HepG2 (cell line): ENCODE measurements at regions not wholly inside any gene's neighbourhood (a gene's known extent, or its start where the extent isn't known, plus 50 kb on each side); places are given as distances from the start of the nearest gene placed in this dataset.

Experiments
- BORCS8-MEF2B ChIP-seq: sonication (generic); formaldehyde crosslinking; IDR thresholded peaks from 2 replicates; pipeline ENCODE4 v1.8.0; 2022; ENCODE audit warnings: mild to moderate bottlenecking, missing genetic modification reagents
- DNMT1 ChIP-seq: sonication (generic); formaldehyde crosslinking; IDR thresholded peaks from 2 replicates; pipeline ENCODE4 v1.5.1; 2020; ENCODE audit warnings: mild to moderate bottlenecking, missing genetic modification reagents
- HMG20B ChIP-seq: conservative IDR thresholded peaks from 2 replicates; pipeline ENCODE4 v1.6.1; 2016; ENCODE audit warnings: missing genetic modification reagents, missing compliant biosample characterization
- MBNL3 ChIP-seq: fragments of 250-450 bp; sonication (Bioruptor Pico); conservative IDR thresholded peaks from 2 replicates; pipeline ENCODE4 v1.8.0; 2022; ENCODE audit warnings: mild to moderate bottlenecking, inconsistent platforms
- POGZ ChIP-seq: sonication (generic); formaldehyde crosslinking; IDR thresholded peaks from 2 replicates; pipeline ENCODE4 v1.4.0; 2020; ENCODE audit warnings: mild to moderate bottlenecking, missing genetic modification reagents
- SIX1 ChIP-seq: sonication (generic); formaldehyde crosslinking; IDR thresholded peaks from 2 replicates; pipeline ENCODE4 v1.4.0; 2020; ENCODE audit warnings: missing genetic modification reagents, borderline replicate concordance
- ZFP62 ChIP-seq: sonication (generic); formaldehyde crosslinking; IDR thresholded peaks from 2 replicates; pipeline ENCODE4 v1.4.0; 2020; ENCODE audit warnings: missing genetic modification reagents
- ZNF180 ChIP-seq: sonication (generic); formaldehyde crosslinking; IDR thresholded peaks from 2 replicates; pipeline ENCODE4 v1.4.0; 2020; ENCODE audit warnings: low read depth, missing genetic modification reagents, borderline replicate concordance
- TF ChIP-seq, protein P1 (sequence below): sonication (generic); formaldehyde crosslinking; IDR thresholded peaks from 2 replicates; pipeline ENCODE4 v1.5.1; 2020; ENCODE audit warnings: missing genetic modification reagents, mild to moderate bottlenecking, borderline replicate concordance
- TF ChIP-seq, protein P2 (sequence below): IDR thresholded peaks from 2 replicates; pipeline ENCODE4 v1.6.1; 2012; ENCODE audit warnings: low read length, improper control_type of control experiment
- TF ChIP-seq, protein P3 (sequence below): sonication (generic); formaldehyde crosslinking; IDR thresholded peaks from 2 replicates; pipeline ENCODE4 v1.5.1; 2020; ENCODE audit warnings: mild to moderate bottlenecking, missing genetic modification reagents
- TF ChIP-seq, protein P4 (sequence below), 2 experiments: sonication (generic) in 1 of 2; formaldehyde crosslinking in 1 of 2; IDR thresholded peaks; 2 replicates each; pipeline versions ENCODE4 v1.4.0 to v1.6.1; 2018 to 2020; ENCODE audit warnings: missing genetic modification reagents in 2 of 2, borderline replicate concordance in 1 of 2, low read depth in 1 of 2, mild to moderate bottlenecking in 1 of 2, missing biosample characterization in 1 of 2
- TF ChIP-seq, protein P5 (sequence below): sonication (generic); formaldehyde crosslinking; IDR thresholded peaks from 2 replicates; pipeline ENCODE4 v1.4.0; 2020; ENCODE audit warnings: low read depth, missing genetic modification reagents

DNA sequence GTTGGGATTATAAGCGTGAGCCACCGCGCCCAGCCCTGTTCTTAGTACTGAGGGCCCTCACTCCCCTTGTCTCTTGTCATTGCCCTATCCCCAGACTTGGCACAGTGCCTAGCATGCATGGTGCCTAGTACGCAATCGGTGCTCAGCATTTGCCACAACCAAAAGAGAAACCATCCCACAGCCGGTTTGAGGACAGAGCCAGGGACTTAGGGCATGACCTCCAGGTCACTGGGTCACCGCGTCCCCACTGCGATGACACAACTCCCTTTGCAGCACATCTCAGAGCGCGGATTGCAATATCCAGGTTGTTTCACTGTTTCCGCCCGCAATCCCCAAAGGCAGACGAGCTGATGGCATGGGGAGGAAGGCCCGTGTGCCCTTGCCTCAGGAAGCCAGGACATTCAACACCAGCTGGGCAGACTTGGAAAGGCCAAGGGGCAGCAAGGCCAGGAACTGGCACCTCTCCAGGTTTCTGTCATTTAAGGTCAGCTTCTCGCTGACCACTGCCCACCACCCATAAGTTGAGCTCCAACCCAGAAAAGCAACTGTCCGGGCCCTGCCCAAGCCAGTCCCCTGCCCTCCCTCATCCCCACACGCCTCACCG lies 274.5 kb downstream of the MRTFB start (continued):
- TF ChIP-seq, protein P1, sequence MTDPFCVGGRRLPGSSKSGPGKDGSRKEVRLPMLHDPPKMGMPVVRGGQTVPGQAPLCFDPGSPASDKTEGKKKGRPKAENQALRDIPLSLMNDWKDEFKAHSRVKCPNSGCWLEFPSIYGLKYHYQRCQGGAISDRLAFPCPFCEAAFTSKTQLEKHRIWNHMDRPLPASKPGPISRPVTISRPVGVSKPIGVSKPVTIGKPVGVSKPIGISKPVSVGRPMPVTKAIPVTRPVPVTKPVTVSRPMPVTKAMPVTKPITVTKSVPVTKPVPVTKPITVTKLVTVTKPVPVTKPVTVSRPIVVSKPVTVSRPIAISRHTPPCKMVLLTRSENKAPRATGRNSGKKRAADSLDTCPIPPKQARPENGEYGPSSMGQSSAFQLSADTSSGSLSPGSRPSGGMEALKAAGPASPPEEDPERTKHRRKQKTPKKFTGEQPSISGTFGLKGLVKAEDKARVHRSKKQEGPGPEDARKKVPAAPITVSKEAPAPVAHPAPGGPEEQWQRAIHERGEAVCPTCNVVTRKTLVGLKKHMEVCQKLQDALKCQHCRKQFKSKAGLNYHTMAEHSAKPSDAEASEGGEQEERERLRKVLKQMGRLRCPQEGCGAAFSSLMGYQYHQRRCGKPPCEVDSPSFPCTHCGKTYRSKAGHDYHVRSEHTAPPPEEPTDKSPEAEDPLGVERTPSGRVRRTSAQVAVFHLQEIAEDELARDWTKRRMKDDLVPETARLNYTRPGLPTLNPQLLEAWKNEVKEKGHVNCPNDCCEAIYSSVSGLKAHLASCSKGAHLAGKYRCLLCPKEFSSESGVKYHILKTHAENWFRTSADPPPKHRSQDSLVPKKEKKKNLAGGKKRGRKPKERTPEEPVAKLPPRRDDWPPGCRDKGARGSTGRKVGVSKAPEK (CRISPR knock-in tag): peak; percentile 38; the same call in 1 of the 2 replicates
- TF ChIP-seq, protein P2, sequence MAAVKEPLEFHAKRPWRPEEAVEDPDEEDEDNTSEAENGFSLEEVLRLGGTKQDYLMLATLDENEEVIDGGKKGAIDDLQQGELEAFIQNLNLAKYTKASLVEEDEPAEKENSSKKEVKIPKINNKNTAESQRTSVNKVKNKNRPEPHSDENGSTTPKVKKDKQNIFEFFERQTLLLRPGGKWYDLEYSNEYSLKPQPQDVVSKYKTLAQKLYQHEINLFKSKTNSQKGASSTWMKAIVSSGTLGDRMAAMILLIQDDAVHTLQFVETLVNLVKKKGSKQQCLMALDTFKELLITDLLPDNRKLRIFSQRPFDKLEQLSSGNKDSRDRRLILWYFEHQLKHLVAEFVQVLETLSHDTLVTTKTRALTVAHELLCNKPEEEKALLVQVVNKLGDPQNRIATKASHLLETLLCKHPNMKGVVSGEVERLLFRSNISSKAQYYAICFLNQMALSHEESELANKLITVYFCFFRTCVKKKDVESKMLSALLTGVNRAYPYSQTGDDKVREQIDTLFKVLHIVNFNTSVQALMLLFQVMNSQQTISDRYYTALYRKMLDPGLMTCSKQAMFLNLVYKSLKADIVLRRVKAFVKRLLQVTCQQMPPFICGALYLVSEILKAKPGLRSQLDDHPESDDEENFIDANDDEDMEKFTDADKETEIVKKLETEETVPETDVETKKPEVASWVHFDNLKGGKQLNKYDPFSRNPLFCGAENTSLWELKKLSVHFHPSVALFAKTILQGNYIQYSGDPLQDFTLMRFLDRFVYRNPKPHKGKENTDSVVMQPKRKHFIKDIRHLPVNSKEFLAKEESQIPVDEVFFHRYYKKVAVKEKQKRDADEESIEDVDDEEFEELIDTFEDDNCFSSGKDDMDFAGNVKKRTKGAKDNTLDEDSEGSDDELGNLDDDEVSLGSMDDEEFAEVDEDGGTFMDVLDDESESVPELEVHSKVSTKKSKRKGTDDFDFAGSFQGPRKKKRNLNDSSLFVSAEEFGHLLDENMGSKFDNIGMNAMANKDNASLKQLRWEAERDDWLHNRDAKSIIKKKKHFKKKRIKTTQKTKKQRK: no peak
- TF ChIP-seq, protein P3, sequence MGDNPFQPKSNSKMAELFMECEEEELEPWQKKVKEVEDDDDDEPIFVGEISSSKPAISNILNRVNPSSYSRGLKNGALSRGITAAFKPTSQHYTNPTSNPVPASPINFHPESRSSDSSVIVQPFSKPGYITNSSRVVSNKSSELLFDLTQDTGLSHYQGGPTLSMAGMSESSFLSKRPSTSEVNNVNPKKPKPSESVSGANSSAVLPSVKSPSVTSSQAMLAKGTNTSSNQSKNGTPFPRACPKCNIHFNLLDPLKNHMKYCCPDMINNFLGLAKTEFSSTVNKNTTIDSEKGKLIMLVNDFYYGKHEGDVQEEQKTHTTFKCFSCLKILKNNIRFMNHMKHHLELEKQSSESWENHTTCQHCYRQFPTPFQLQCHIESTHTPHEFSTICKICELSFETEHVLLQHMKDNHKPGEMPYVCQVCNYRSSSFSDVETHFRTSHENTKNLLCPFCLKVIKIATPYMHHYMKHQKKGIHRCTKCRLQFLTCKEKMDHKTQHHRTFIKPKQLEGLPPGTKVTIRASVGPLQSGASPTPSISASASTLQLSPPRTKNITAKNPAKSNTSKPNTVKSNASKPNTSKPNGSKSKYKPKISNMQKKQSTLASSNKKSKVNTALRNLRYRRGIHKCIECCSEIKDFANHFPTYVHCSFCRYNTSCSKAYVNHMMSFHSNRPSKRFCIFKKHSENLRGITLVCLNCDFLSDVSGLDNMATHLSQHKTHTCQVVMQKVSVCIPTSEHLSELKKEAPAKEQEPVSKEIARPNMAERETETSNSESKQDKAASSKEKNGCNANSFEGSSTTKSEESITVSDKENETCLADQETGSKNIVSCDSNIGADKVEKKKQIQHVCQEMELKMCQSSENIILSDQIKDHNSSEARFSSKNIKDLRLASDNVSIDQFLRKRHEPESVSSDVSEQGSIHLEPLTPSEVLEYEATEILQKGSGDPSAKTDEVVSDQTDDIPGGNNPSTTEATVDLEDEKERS (CRISPR knock-in tag): no peak; the same call in 1 of the 2 replicates
- TF ChIP-seq, protein P4, sequence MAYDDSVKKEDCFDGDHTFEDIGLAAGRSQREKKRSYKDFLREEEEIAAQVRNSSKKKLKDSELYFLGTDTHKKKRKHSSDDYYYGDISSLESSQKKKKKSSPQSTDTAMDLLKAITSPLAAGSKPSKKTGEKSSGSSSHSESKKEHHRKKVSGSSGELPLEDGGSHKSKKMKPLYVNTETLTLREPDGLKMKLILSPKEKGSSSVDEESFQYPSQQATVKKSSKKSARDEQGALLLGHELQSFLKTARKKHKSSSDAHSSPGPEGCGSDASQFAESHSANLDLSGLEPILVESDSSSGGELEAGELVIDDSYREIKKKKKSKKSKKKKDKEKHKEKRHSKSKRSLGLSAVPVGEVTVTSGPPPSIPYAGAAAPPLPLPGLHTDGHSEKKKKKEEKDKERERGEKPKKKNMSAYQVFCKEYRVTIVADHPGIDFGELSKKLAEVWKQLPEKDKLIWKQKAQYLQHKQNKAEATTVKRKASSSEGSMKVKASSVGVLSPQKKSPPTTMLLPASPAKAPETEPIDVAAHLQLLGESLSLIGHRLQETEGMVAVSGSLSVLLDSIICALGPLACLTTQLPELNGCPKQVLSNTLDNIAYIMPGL (CRISPR knock-in tag; IDR thresholded peaks at IDR 0.05; ENCODE audit: borderline replicate concordance in 1 of 2, low read depth in 1 of 2): no peak
- TF ChIP-seq HMG20B (CRISPR knock-in tag) (no peak), BORCS8-MEF2B (CRISPR knock-in tag) (no peak), MBNL3 (no peak), SIX1 (CRISPR knock-in tag) (no peak), ZNF180 (no peak), ZFP62 (CRISPR knock-in tag) (no peak), DNMT1 (CRISPR knock-in tag) (no peak), POGZ (CRISPR knock-in tag) (peak; percentile 66; the same call in 1 of the 2 replicates)
- TF ChIP-seq, protein P5, sequence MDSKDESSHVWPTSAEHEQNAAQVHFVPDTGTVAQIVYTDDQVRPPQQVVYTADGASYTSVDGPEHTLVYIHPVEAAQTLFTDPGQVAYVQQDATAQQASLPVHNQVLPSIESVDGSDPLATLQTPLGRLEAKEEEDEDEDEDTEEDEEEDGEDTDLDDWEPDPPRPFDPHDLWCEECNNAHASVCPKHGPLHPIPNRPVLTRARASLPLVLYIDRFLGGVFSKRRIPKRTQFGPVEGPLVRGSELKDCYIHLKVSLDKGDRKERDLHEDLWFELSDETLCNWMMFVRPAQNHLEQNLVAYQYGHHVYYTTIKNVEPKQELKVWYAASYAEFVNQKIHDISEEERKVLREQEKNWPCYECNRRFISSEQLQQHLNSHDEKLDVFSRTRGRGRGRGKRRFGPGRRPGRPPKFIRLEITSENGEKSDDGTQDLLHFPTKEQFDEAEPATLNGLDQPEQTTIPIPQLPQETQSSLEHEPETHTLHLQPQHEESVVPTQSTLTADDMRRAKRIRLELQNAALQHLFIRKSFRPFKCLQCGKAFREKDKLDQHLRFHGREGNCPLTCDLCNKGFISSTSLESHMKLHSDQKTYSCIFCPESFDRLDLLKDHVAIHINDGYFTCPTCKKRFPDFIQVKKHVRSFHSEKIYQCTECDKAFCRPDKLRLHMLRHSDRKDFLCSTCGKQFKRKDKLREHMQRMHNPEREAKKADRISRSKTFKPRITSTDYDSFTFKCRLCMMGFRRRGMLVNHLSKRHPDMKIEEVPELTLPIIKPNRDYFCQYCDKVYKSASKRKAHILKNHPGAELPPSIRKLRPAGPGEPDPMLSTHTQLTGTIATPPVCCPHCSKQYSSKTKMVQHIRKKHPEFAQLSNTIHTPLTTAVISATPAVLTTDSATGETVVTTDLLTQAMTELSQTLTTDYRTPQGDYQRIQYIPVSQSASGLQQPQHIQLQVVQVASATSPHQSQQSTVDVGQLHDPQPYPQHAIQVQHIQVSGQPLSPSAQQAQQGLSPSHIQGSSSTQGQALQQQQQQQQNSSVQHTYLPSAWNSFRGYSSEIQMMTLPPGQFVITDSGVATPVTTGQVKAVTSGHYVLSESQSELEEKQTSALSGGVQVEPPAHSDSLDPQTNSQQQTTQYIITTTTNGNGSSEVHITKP (CRISPR knock-in tag): no peak
